ENCODE measurements at regions not wholly inside any gene's neighbourhood (a gene's known extent, or its start where the extent isn't known, plus 50 kb on each side); places are given as distances from the start of the nearest gene placed in this dataset.
A peak's percentile ranks its signal among the peaks of the same experiment; 100 is the strongest.
"Not testable (repeated sequence)": the region's sequence is repeated elsewhere in the genome, so short reads cannot be mapped to it uniquely, and the experiment has no call there.

GRCh38 chr20:29079769-29080690 is 2177.4 kb upstream of the DEFB115 start:
- Histone ChIP-seq H3K27ac (ENCODE audit: insufficient read depth, low read length, poor library complexity, severe bottlenecking) (no peak overlapping the region), H3K9me3 (ENCODE audit: control insufficient read depth in 2 of 2, low read length in 2 of 2) (peaks cover 5 to 22% of the 10 kb centered on the region in 2 experiments), H3K4me1 (ENCODE audit: control insufficient read depth, insufficient read depth, low read length, poor library complexity, severe bottlenecking) (no peaks in the 10 kb centered on the region), H3K4me3 (ENCODE audit: low read depth, low read length) (peak overlapping the region; percentile 32), H3K27me3 (ENCODE audit: control insufficient read depth, insufficient read depth, low read length) (no peaks in the 10 kb centered on the region), H3K36me3 (ENCODE audit: control insufficient read depth, insufficient read depth, low read length) (no peaks in the 10 kb centered on the region)
- Mint-ChIP-seq H3K27ac (no peak overlapping the region), H3K4me1 (no peaks in the 10 kb centered on the region), H3K4me3 (peak overlapping the region in 2 of 4 donors; percentile 22 to 69), H3K27me3 (no peaks in the 10 kb centered on the region), H3K36me3 (peaks cover 3% of the 10 kb centered on the region), H3K9me3 (peaks cover 0 to 35% (median 24%) of the 10 kb centered on the region in 7 donors)
- DNase-seq (no peak), ATAC-seq (ENCODE audit: low read depth in 2 of 2) (peak in 1 of 2 donors; percentile 47)

- peaks cover 7 to 42% (median 25%) of the 10 kb centered on the region in 7 donors for H3K9me3 Mint-ChIP-seq
- H3K4me3 ChIP-seq (ENCODE audit: low read depth, low read length); H3K4me3 Mint-ChIP-seq; H3K4me1 Mint-ChIP-seq; DNase-seq; H3K27ac ChIP-seq (ENCODE audit: insufficient read depth, low read length, poor library complexity, severe bottlenecking); H3K36me3 Mint-ChIP-seq; H3K27me3 Mint-ChIP-seq; H3K36me3 ChIP-seq (ENCODE audit: control insufficient read depth, insufficient read depth, low read length); H3K27ac Mint-ChIP-seq; ATAC-seq (ENCODE audit: low read depth in 2 of 2); H3K4me1 ChIP-seq (ENCODE audit: control insufficient read depth, insufficient read depth, low read length, poor library complexity, severe bottlenecking); H3K27me3 ChIP-seq (ENCODE audit: control insufficient read depth, insufficient read depth, low read length): not testable (repeated sequence)
- H3K9me3 ChIP-seq (ENCODE audit: control insufficient read depth in 2 of 2, low read length in 2 of 2), result peaks cover 5 to 15% of the 10 kb centered on the region in 2 experiments
Measured at GRCh38 chr20:29081712-29082111, 2175.8 kb upstream of the DEFB115 start.

GRCh38 chr20:29085625-29086024 is 2171.8 kb upstream of the DEFB115 start:
- no peak overlapping the region for H3K4me3 ChIP-seq (ENCODE audit: low read depth, low read length)
- peaks cover 3% of the 10 kb centered on the region for H3K36me3 Mint-ChIP-seq

GRCh38 chr20:29086145-29086718 is 2171.2 kb upstream of the DEFB115 start:
- H3K4me3 Mint-ChIP-seq; H3K27me3 Mint-ChIP-seq; H3K36me3 ChIP-seq (ENCODE audit: control insufficient read depth, insufficient read depth, low read length); DNase-seq; H3K27ac Mint-ChIP-seq; H3K4me1 Mint-ChIP-seq; H3K4me3 ChIP-seq (ENCODE audit: low read depth, low read length); H3K27ac ChIP-seq (ENCODE audit: insufficient read depth, low read length, poor library complexity, severe bottlenecking); ATAC-seq (ENCODE audit: low read depth in 2 of 2); H3K4me1 ChIP-seq (ENCODE audit: control insufficient read depth, insufficient read depth, low read length, poor library complexity, severe bottlenecking); H3K9me3 ChIP-seq (ENCODE audit: control insufficient read depth in 2 of 2, low read length in 2 of 2); H3K27me3 ChIP-seq (ENCODE audit: control insufficient read depth, insufficient read depth, low read length); H3K36me3 Mint-ChIP-seq: not testable (repeated sequence)
- H3K9me3 Mint-ChIP-seq, result peaks cover 8 to 42% (median 20%) of the 10 kb centered on the region in 7 donors

More at GRCh38 chr20:29085625-29086024, 2171.8 kb upstream of the DEFB115 start:
- H3K27ac ChIP-seq (ENCODE audit: insufficient read depth, low read length, poor library complexity, severe bottlenecking), result no peak overlapping the region
- no peak for ATAC-seq (ENCODE audit: low read depth in 2 of 2)
- peaks cover 7 to 42% (median 19%) of the 10 kb centered on the region in 7 donors for H3K9me3 Mint-ChIP-seq
- no peaks in the 10 kb centered on the region for H3K4me1 ChIP-seq (ENCODE audit: control insufficient read depth, insufficient read depth, low read length, poor library complexity, severe bottlenecking)
- DNase-seq, result no peak
- H3K4me1 Mint-ChIP-seq, result peaks cover 0 to 4% (median 0%) of the 10 kb centered on the region in 4 donors
- no peaks in the 10 kb centered on the region for H3K27me3 Mint-ChIP-seq
- no peaks in the 10 kb centered on the region for H3K36me3 ChIP-seq (ENCODE audit: control insufficient read depth, insufficient read depth, low read length)
- no peaks in the 10 kb centered on the region for H3K27me3 ChIP-seq (ENCODE audit: control insufficient read depth, insufficient read depth, low read length)
- no peak overlapping the region for H3K4me3 Mint-ChIP-seq
- H3K27ac Mint-ChIP-seq, result no peak overlapping the region
- peaks cover 4 to 6% of the 10 kb centered on the region in 2 experiments for H3K9me3 ChIP-seq (ENCODE audit: control insufficient read depth in 2 of 2, low read length in 2 of 2)

- Mint-ChIP-seq H3K4me3 (no peak overlapping the region), H3K27ac (peak overlapping the region in 1 of 3 donors; percentile 5), H3K36me3 (no peaks in the 10 kb centered on the region), H3K4me1 (peaks cover 0 to 4% (median 0%) of the 10 kb centered on the region in 4 donors), H3K27me3 (no peaks in the 10 kb centered on the region), H3K9me3 (peaks cover 8 to 42% (median 20%) of the 10 kb centered on the region in 7 donors)
- H3K4me3 ChIP-seq (ENCODE audit: low read depth, low read length), result no peak overlapping the region
- no peaks in the 10 kb centered on the region for H3K4me1 ChIP-seq (ENCODE audit: control insufficient read depth, insufficient read depth, low read length, poor library complexity, severe bottlenecking)
- H3K27ac ChIP-seq (ENCODE audit: insufficient read depth, low read length, poor library complexity, severe bottlenecking), result no peak overlapping the region
- no peak for ATAC-seq (ENCODE audit: low read depth in 2 of 2)
- H3K27me3 ChIP-seq (ENCODE audit: control insufficient read depth, insufficient read depth, low read length), result no peaks in the 10 kb centered on the region
- no peaks in the 10 kb centered on the region for H3K36me3 ChIP-seq (ENCODE audit: control insufficient read depth, insufficient read depth, low read length)
- peaks cover 4 to 6% of the 10 kb centered on the region in 2 experiments for H3K9me3 ChIP-seq (ENCODE audit: control insufficient read depth in 2 of 2, low read length in 2 of 2)
- no peak for DNase-seq
Measured at GRCh38 chr20:29086938-29087337, 2170.5 kb upstream of the DEFB115 start.

GRCh38 chr20:29087887-29088286 is 2169.6 kb upstream of the DEFB115 start:
- not testable (repeated sequence) for DNase-seq; H3K4me3 Mint-ChIP-seq; H3K27me3 Mint-ChIP-seq; H3K4me3 ChIP-seq (ENCODE audit: low read depth, low read length); H3K36me3 Mint-ChIP-seq; H3K9me3 ChIP-seq (ENCODE audit: control insufficient read depth in 2 of 2, low read length in 2 of 2); H3K27me3 ChIP-seq (ENCODE audit: control insufficient read depth, insufficient read depth, low read length); H3K27ac Mint-ChIP-seq; ATAC-seq (ENCODE audit: low read depth in 2 of 2); H3K27ac ChIP-seq (ENCODE audit: insufficient read depth, low read length, poor library complexity, severe bottlenecking); H3K4me1 ChIP-seq (ENCODE audit: control insufficient read depth, insufficient read depth, low read length, poor library complexity, severe bottlenecking); H3K36me3 ChIP-seq (ENCODE audit: control insufficient read depth, insufficient read depth, low read length); H3K4me1 Mint-ChIP-seq
- H3K9me3 Mint-ChIP-seq, result peaks cover 8 to 39% (median 20%) of the 10 kb centered on the region in 7 donors

- H3K36me3 Mint-ChIP-seq, H3K27me3 Mint-ChIP-seq, H3K27ac Mint-ChIP-seq: not testable (repeated sequence)
Measured at GRCh38 chr20:29088472-29088871, 2169.0 kb upstream of the DEFB115 start.

More at GRCh38 chr20:29088472-29088871, 2169.0 kb upstream of the DEFB115 start:
- not testable (repeated sequence) for H3K4me1 Mint-ChIP-seq; H3K27ac ChIP-seq (ENCODE audit: insufficient read depth, low read length, poor library complexity, severe bottlenecking); H3K9me3 ChIP-seq (ENCODE audit: control insufficient read depth in 2 of 2, low read length in 2 of 2); H3K4me1 ChIP-seq (ENCODE audit: control insufficient read depth, insufficient read depth, low read length, poor library complexity, severe bottlenecking); ATAC-seq (ENCODE audit: low read depth in 2 of 2); H3K27me3 ChIP-seq (ENCODE audit: control insufficient read depth, insufficient read depth, low read length); H3K4me3 ChIP-seq (ENCODE audit: low read depth, low read length); DNase-seq; H3K36me3 ChIP-seq (ENCODE audit: control insufficient read depth, insufficient read depth, low read length); H3K4me3 Mint-ChIP-seq
- peaks cover 6 to 34% (median 19%) of the 10 kb centered on the region in 7 donors for H3K9me3 Mint-ChIP-seq

Measured in CD4-positive, CD25-positive, alpha-beta regulatory T cell (primary cell).